ENCODE measurements at regions not wholly inside any gene's neighbourhood (a gene's known extent, or its start where the extent isn't known, plus 50 kb on each side); places are given as distances from the start of the nearest gene placed in this dataset.

DNA sequence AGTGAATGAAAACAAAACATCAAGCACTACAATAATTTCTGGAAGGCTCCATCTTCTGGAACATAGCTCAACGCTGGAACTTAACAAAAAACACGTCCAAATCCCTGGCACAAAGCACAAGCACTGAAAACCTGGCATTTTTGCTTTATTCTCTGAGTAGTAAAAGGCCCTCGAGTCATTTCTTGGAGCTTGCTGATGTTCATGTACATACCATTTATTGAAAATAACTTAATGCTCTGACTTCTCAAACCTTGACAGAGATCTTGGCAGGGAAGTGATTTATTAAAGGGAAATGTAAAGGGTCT lies 76.5 kb upstream of the STK17B start:
- H3K9ac ChIP-seq (replicated peaks; ENCODE audit: extremely low read depth, insufficient read depth, low read length): no peak overlapping the region
- H3K9me1 ChIP-seq (replicated peaks; ENCODE audit: control insufficient read depth, extremely low read depth, insufficient read depth, low read length): no peaks in the 10 kb centered on the region
- DNase-seq (ENCODE audit: low read depth, low spot score) (no peak), FAIRE-seq (no peak)
- no peak overlapping the region for H3K27ac ChIP-seq (ENCODE audit: insufficient read depth, low read depth, low read length)
- TF ChIP-seq POLR2AphosphoS5 (IDR thresholded peaks at IDR 0.05; ENCODE audit: insufficient read depth, low read depth, low read length) (no peak), POLR2A (IDR thresholded peaks at IDR 0.05; ENCODE audit: low read depth, low read length) (no peak), JUN (IDR thresholded peaks at IDR 0.05; ENCODE audit: borderline replicate concordance, insufficient read depth, insufficient read length, low read depth) (no peak), MYC (IDR thresholded peaks at IDR 0.05; ENCODE audit: low read depth, low read length) (no peak), EZH2 (IDR thresholded peaks at IDR 0.05; ENCODE audit: borderline replicate concordance, low read depth, low read length, severe bottlenecking) (no peak), GATA2 (IDR thresholded peaks at IDR 0.05; ENCODE audit: insufficient read depth, insufficient read length, low read depth, low read length) (no peak), FOS (IDR thresholded peaks at IDR 0.05; ENCODE audit: borderline replicate concordance, insufficient read depth, low read length) (no peak)
- TF ChIP-seq, protein P1, sequence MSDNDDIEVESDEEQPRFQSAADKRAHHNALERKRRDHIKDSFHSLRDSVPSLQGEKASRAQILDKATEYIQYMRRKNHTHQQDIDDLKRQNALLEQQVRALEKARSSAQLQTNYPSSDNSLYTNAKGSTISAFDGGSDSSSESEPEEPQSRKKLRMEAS (IDR thresholded peaks at IDR 0.05; ENCODE audit: insufficient read depth, insufficient read length): no peak
- TF ChIP-seq, protein P2, sequence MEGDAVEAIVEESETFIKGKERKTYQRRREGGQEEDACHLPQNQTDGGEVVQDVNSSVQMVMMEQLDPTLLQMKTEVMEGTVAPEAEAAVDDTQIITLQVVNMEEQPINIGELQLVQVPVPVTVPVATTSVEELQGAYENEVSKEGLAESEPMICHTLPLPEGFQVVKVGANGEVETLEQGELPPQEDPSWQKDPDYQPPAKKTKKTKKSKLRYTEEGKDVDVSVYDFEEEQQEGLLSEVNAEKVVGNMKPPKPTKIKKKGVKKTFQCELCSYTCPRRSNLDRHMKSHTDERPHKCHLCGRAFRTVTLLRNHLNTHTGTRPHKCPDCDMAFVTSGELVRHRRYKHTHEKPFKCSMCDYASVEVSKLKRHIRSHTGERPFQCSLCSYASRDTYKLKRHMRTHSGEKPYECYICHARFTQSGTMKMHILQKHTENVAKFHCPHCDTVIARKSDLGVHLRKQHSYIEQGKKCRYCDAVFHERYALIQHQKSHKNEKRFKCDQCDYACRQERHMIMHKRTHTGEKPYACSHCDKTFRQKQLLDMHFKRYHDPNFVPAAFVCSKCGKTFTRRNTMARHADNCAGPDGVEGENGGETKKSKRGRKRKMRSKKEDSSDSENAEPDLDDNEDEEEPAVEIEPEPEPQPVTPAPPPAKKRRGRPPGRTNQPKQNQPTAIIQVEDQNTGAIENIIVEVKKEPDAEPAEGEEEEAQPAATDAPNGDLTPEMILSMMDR (IDR thresholded peaks at IDR 0.05; ENCODE audit: extremely low read depth in 1 of 2, insufficient read depth in 1 of 2, low read depth in 1 of 2, low read length in 2 of 2): no peak
- CTCF ChIA-PET: interaction anchor here (0.6 to 2.4 kb wide), 4 partner anchors 9 to 101 kb away, joined by 3 to 9 read pairs (median 3); no protein-coding TSS in a partner anchor
- peaks cover 4% of the 10 kb centered on the region for H3K4me1 ChIP-seq (ENCODE audit: control insufficient read depth, extremely low read depth, insufficient read depth, low read length)
- no peaks in the 10 kb centered on the region for H4K20me1 ChIP-seq (replicated peaks; ENCODE audit: control insufficient read depth, extremely low read depth, insufficient read depth, low read length)
- H3K36me3 ChIP-seq (ENCODE audit: control insufficient read depth in 2 of 2, extremely low read depth in 1 of 2, insufficient read depth in 2 of 2, low read length in 2 of 2): peaks cover 9 to 40% of the 10 kb centered on the region in 2 experiments
- no peaks in the 10 kb centered on the region for H3K27me3 ChIP-seq (ENCODE audit: control insufficient read depth in 2 of 2, insufficient read depth in 2 of 2, low read length in 2 of 2)
- no TSS peak for BruUV-seq (replicated peaks)
- H3K4me2 ChIP-seq (ENCODE audit: insufficient read depth, low read length): no peak overlapping the region
- dilution Hi-C loops (cut with MboI; ENCODE audit: extremely low pct_ligation_motif_present, low sequenced_read_pairs): no loop called here
- H3K9me3 ChIP-seq (replicated peaks; ENCODE audit: control insufficient read depth, insufficient read depth, low read length): no peaks in the 10 kb centered on the region
- H2AFZ ChIP-seq (ENCODE audit: low read depth, low read length): no peak overlapping the region
- no peaks in the 10 kb centered on the region for H3K79me2 ChIP-seq (ENCODE audit: control insufficient read depth, insufficient read depth, low read length)
- POLR2A ChIA-PET: no interaction called here
- no peak overlapping the region for H3K4me3 ChIP-seq (replicated peaks in 1 of 3; ENCODE audit: insufficient read depth in 1 of 3, low read depth in 1 of 3, low read length in 3 of 3)
- intact Hi-C loops (cut with micrococcal nuclease): no loop called here

Data from endothelial cell of umbilical vein (primary cell).